Hepatocyte (in vitro differentiated cells): ENCODE measurements at regions not wholly inside any gene's neighbourhood (a gene's known extent, or its start where the extent isn't known, plus 50 kb on each side); places are given as distances from the start of the nearest gene placed in this dataset.

ENCODE experiments used
- DNase-seq: peaks from one replicate; pipeline ENCODE4 v3.0.0-alpha.2; 2016; ENCODE audit warnings: low spot score
- H2AFZ ChIP-seq: fragments of 200-600 bp; sonication (generic); 2 replicates; pipeline ENCODE4 v1.6.0; 2016; ENCODE audit warnings: antibody characterized with exemption, mild to moderate bottlenecking
- H3K27ac ChIP-seq: fragments of 200-600 bp; sonication (generic); 2 replicates; pipeline ENCODE4 v1.5.1; 2016; ENCODE audit warnings: mild to moderate bottlenecking
- H3K27me3 ChIP-seq: fragments of 200-600 bp; sonication (generic); 2 replicates; pipeline ENCODE4 v1.6.1; 2016
- H3K36me3 ChIP-seq: fragments of 200-600 bp; sonication (generic); replicated peaks from 2 replicates; pipeline ENCODE4 v1.5.1; 2016; ENCODE audit warnings: low read depth; ENCODE audit not compliant: insufficient read depth
- H3K4me1 ChIP-seq: fragments of 200-600 bp; sonication (generic); 2 replicates; pipeline ENCODE4 v1.5.1; 2016; ENCODE audit warnings: mild to moderate bottlenecking, moderate library complexity; ENCODE audit not compliant: insufficient read depth
- H3K4me2 ChIP-seq: fragments of 200-600 bp; sonication (generic); 2 replicates; pipeline ENCODE4 v1.6.0; 2016
- H3K4me3 ChIP-seq: fragments of 200-600 bp; sonication (generic); 2 replicates; pipeline ENCODE4 v1.5.1; 2016; ENCODE audit warnings: mild to moderate bottlenecking
- H3K79me2 ChIP-seq: fragments of 200-600 bp; sonication (generic); 2 replicates; pipeline ENCODE4 v1.6.0; 2017; ENCODE audit warnings: mild to moderate bottlenecking
- H3K9me2 ChIP-seq: fragments of 200-600 bp; sonication (generic); replicated peaks from 2 replicates; pipeline ENCODE4 v1.6.0; 2017; ENCODE audit warnings: mild to moderate bottlenecking; ENCODE audit not compliant: insufficient read depth
- H3K9me3 ChIP-seq: fragments of 200-600 bp; sonication (generic); 2 replicates; pipeline ENCODE4 v1.5.1; 2016; ENCODE audit warnings: low read depth, mild to moderate bottlenecking
- H4K20me1 ChIP-seq: fragments of 200-600 bp; sonication (generic); 2 replicates; pipeline ENCODE4 v1.6.0; 2016; ENCODE audit warnings: mild to moderate bottlenecking; ENCODE audit not compliant: insufficient read depth, poor library complexity, severe bottlenecking
- EZH2 ChIP-seq: fragments of 200-600 bp; sonication (generic); IDR thresholded peaks from 2 replicates; pipeline ENCODE4 v1.6.1; 2016; ENCODE audit warnings: antibody characterized with exemption, mild to moderate bottlenecking, borderline replicate concordance
- EZH2phosphoT487 ChIP-seq: fragments of 200-600 bp; sonication (generic); IDR thresholded peaks from one replicate; pipeline ENCODE4 v1.6.1; 2018; ENCODE audit warnings: antibody characterized with exemption, mild to moderate bottlenecking, low read depth, moderate library complexity; ENCODE audit not compliant: unreplicated experiment, severe bottlenecking
- WGBS: methylation state at CpG from one replicate; pipeline ENCODE4 v1.1.6; 2016; ENCODE audit warnings: low lambda C conversion rate; ENCODE audit errors: missing lambda C conversion rate; 5-methylcytosine and 5-hydroxymethylcytosine counted together
- TF ChIP-seq, protein P1 (sequence below): fragments of 200-600 bp; sonication (generic); IDR thresholded peaks from 2 replicates; pipeline ENCODE4 v1.5.1; 2016; ENCODE audit warnings: antibody characterized with exemption, mild to moderate bottlenecking; ENCODE audit not compliant: poor library complexity

DNA sequence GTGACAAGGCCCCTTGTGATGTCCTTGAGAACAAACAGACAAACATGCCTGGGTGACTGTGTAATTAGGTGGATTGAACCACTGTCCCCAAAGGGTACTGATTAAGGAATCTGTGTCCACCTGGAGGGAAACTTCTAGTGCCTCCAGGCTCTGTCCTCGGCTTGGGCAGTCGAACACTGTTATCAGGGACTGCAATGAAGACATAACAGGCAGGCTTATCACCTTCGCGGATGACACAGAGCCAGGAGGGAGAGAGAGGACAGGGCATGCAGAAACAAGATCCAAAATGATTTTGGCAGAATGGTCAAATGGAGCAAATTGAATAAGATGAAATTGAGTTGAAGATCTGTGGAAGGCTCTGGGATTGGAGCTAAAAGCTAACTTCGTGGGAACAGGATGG lies 60.9 kb upstream of the ZFAND3 start:
- WGBS, result 48% methylated on average over 5 of the region's 5 CpGs
- H3K9me3 ChIP-seq, result no peaks in the 10 kb centered on the region
- TF ChIP-seq, protein P1, sequence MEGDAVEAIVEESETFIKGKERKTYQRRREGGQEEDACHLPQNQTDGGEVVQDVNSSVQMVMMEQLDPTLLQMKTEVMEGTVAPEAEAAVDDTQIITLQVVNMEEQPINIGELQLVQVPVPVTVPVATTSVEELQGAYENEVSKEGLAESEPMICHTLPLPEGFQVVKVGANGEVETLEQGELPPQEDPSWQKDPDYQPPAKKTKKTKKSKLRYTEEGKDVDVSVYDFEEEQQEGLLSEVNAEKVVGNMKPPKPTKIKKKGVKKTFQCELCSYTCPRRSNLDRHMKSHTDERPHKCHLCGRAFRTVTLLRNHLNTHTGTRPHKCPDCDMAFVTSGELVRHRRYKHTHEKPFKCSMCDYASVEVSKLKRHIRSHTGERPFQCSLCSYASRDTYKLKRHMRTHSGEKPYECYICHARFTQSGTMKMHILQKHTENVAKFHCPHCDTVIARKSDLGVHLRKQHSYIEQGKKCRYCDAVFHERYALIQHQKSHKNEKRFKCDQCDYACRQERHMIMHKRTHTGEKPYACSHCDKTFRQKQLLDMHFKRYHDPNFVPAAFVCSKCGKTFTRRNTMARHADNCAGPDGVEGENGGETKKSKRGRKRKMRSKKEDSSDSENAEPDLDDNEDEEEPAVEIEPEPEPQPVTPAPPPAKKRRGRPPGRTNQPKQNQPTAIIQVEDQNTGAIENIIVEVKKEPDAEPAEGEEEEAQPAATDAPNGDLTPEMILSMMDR, result no peak
- TF ChIP-seq EZH2 (no peak), EZH2phosphoT487 (no peak)
- no peak overlapping the region for H3K27ac ChIP-seq
- H3K4me1 ChIP-seq, result peaks cover 16% of the 10 kb centered on the region
- H4K20me1 ChIP-seq, result no peaks in the 10 kb centered on the region
- no peak overlapping the region for H2AFZ ChIP-seq
- DNase-seq, result no peak
- no peaks in the 10 kb centered on the region for H3K79me2 ChIP-seq
- no peaks in the 10 kb centered on the region for H3K9me2 ChIP-seq
- no peak overlapping the region for H3K4me2 ChIP-seq
- no peak overlapping the region for H3K4me3 ChIP-seq
- H3K36me3 ChIP-seq, result no peaks in the 10 kb centered on the region
- H3K27me3 ChIP-seq, result no peaks in the 10 kb centered on the region

DNA sequence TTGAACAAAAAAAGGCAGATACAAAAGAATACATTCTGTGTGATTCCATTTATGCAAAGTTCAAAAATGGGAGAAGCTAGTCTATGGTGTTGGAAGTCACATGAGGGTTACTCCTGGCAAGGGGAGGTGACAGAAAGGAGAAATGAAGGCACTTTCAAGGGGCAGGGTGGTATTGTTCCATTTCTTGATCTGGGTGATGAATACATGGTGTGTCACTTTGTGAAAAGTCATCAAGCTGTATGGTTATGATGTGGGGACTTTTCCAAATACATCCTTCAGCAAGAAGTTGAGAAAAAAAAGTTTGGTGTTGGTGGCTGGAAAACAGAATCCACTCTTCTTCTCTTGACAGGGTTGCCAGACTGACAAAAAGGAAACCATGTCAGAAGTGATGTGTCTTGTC lies 60.6 kb upstream of the MDGA1 start:
- no peak for DNase-seq
- no peaks in the 10 kb centered on the region for H3K36me3 ChIP-seq
- no peaks in the 10 kb centered on the region for H3K79me2 ChIP-seq
- H3K9me3 ChIP-seq, result no peaks in the 10 kb centered on the region
- H3K4me2 ChIP-seq, result no peak overlapping the region
- H3K4me3 ChIP-seq, result no peak overlapping the region
- H2AFZ ChIP-seq, result no peak overlapping the region
- H3K4me1 ChIP-seq, result peaks cover 16% of the 10 kb centered on the region
- H3K9me2 ChIP-seq, result no peaks in the 10 kb centered on the region
- H3K27me3 ChIP-seq, result no peaks in the 10 kb centered on the region
- H3K27ac ChIP-seq, result no peak overlapping the region
- no peak for TF ChIP-seq EZH2phosphoT487
- TF ChIP-seq EZH2, result no peak
- H4K20me1 ChIP-seq, result no peaks in the 10 kb centered on the region

DNA sequence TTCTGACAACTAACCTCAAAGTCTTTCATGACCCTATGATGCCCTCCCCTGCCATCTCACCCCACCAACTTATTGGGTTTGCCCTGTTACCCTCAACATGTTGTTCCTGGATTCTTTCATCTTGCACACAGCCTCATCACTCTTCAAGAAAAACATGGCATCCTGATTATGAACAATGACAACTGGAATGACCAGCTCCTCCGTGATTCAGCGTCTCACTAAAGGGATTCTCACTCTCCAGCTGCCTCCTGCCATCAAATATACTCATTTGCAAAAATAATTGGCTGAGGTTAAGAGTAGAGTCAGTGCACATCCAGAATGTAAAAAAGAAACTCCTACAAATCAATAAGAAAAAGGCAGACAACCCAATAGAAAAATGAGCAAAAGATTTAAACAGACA lies 59.7 kb upstream of the MDGA1 start:
- no peaks in the 10 kb centered on the region for H3K36me3 ChIP-seq
- H3K9me3 ChIP-seq, result no peaks in the 10 kb centered on the region
- H4K20me1 ChIP-seq, result no peaks in the 10 kb centered on the region
- no peaks in the 10 kb centered on the region for H3K27me3 ChIP-seq
- TF ChIP-seq EZH2 (no peak), EZH2phosphoT487 (no peak)
- TF ChIP-seq, protein P1, result no peak
- H3K4me1 ChIP-seq, result peaks cover 14% of the 10 kb centered on the region
- 77% methylated on average over 2 of the region's 2 CpGs for WGBS
- H3K4me3 ChIP-seq, result no peak overlapping the region
- no peak overlapping the region for H3K27ac ChIP-seq
- no peak overlapping the region for H2AFZ ChIP-seq
- no peaks in the 10 kb centered on the region for H3K79me2 ChIP-seq
- DNase-seq, result no peak
- H3K9me2 ChIP-seq, result no peaks in the 10 kb centered on the region
- no peak overlapping the region for H3K4me2 ChIP-seq

DNA sequence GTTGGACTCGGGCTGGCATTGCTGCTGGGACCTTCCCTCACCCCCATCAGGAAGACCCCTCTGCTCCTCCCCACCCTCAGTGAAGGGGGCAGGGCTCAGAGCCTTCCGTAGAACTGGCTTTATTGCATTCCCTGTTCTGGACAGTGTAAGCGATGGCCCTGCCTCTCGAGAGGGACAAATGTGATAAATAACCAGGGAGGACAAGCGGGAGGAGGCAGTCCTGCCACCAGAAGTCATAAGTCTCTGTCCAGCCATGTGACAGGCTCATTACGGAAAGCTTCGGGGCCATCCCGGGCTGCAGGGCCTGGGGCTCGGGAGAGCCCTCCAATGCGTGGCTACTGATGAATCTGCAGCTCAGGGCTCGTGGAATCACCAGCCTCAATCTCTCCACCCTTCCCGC lies 58.5 kb upstream of the MDGA1 start:
- 77% methylated on average over 11 of the region's 12 CpGs for WGBS
- DNase-seq, result no peak
- Histone ChIP-seq H3K4me2 (no peak overlapping the region), H3K9me2 (no peaks in the 10 kb centered on the region), H3K36me3 (no peaks in the 10 kb centered on the region), H3K27ac (no peak overlapping the region), H3K79me2 (no peaks in the 10 kb centered on the region), H2AFZ (no peak overlapping the region), H3K27me3 (no peaks in the 10 kb centered on the region), H3K4me3 (no peak overlapping the region), H4K20me1 (no peaks in the 10 kb centered on the region), H3K9me3 (no peaks in the 10 kb centered on the region), H3K4me1 (peaks cover 7% of the 10 kb centered on the region)
- no peak for TF ChIP-seq EZH2
- TF ChIP-seq, protein P1, result no peak
- no peak for TF ChIP-seq EZH2phosphoT487
